Fibroblast of skin of scalp (primary cell): ENCODE measurements at regions not wholly inside any gene's neighbourhood (a gene's known extent, or its start where the extent isn't known, plus 50 kb on each side); places are given as distances from the start of the nearest gene placed in this dataset.
"Not testable (repeated sequence)": the region's sequence is repeated elsewhere in the genome, so short reads cannot be mapped to it uniquely, and the experiment has no call there.

ENCODE experiments used
- DNase-seq: peaks from one replicate; pipeline ENCODE4 v3.0.0-alpha.2; 2013

DNA sequence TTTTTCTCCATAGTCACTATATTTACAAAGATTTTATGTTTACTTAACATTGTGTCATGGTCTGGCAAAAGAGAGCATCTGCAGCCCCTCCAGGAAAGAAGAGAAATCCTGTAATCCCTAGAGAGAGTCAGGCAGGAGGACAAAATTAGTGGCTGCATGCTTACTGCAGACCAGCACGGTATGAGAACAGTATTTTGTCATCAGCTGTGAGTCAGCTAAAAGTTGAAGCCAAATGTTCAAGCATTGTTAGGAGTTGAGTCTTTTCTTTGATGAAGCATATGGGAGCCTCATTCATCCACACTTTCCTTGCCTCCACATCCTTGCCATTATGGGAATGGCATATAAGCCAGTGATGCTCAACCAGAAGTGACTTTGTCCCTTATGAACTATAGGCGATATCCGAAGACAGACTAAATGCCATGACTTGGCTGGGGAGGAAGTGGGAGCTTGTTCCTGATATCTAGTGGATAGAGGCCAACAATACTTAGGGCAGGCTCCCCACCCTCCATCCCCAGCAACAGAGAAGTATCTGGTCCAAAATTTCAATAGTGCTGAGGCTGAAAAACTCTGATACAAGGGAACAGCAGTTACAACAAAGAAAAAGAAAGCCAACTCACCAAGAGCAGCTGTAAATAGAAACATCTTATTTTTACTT, 112.0 kb upstream of the OR5AK2 start:
- DNase-seq, result peak; percentile 71

DNA sequence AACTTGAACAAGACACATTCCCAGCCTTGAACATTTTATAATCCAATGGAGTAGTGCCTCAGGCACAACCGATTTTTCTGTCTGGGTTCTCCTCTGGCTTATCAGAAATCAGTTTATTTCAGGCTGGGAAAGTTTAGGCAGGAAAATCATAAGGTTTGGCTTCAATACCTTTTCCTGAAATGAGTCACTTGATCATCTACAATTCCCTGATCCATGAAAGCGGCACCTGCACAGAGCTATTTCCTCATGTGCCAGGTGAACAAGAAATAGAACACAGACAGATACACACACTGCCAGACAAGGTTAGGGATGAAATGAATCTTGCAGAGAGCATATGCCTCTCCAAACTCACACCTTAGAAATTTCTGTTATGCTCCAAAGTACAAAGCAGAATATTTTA, 106.7 kb upstream of the OR9G4 start:
- DNase-seq, result no peak

DNA sequence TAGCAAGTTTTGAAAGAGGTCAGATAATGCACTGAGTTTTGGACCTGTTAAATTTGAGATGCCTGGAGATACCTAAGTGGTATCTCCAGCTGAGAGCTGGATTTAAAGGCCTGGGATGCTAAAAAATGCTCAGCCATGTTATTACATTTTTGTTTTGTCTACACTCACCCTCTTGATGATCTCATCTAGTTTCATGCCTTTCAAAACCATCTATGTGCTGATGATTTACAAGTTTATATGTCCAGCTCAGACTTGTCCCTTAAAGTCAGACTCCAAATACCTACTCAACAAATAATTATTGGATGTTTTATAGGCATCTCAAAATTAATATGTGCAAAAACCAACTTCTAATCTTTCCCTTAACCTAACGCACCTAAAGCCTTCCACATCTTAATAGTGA, 103.6 kb upstream of the OR9G4 start:
- no peak for DNase-seq

DNA sequence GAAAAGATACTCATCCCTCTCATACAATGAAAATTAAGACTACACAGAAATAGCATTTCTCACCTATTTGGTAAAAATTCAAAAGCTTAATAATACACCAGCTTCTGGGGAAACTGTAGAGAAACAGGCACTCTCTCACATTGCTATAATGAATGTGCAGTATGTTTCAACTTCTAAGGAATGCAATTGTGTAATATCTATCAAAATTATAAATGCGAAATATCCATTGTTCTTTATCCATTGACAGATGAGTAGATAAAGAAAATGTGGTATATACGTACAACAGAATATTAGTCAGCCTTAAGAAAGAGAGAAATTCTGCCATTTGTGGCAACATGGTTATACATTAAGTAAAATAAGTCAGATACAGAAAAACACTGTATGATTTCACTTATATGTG, 101.4 kb upstream of the OR9G4 start:
- no peak for DNase-seq

DNA sequence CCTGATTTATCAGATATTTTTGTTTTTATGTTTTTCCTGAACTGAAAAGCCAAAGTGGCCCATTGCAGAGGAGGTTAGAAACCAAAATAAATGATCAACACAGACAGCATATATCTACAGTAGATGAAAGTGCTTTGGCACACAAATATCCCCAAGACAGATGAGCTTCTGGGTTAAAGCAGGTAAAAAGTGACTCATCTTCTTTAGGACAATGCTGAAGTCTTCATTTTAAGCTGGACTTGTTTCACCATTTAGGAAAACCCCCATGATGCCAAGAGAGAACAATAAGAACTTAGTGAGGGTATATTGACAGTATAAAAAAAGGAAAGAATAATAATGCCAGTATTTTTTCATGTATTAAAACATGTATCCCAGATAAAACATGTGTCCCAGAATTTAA, 100.8 kb upstream of the OR9G4 start:
- DNase-seq, result no peak

DNA sequence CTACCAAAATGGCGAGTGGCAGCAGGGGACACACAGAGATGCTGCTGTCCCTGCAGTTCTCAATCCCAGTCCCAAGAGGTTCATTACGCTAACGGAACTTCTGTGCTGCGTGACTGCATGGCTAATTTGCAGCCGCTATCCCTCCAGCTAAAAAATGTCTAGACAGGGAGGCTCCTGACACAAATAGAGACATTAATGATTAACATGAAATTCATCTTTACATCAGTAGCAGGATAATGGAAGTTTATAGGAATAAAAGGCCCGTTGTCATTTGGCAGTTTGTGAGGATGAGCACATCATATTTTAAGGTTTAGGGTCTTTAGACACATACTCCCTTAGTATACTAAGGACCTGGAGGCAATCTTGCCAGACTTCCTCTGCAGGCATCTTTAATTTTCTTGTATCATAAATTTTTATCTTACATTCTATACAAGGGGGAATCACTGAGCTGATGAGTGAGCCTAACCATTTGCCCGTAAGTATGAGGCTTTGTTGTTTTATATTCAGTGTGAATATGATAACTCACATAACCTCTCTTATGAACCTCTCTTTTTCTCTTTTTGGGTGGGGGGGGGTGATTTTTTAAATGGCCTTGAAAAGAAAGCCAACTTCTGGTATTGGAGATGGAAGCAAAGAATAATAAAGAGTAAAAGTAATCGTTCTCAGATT, 99.8 kb upstream of the OR9G4 start:
- no peak for DNase-seq

DNA sequence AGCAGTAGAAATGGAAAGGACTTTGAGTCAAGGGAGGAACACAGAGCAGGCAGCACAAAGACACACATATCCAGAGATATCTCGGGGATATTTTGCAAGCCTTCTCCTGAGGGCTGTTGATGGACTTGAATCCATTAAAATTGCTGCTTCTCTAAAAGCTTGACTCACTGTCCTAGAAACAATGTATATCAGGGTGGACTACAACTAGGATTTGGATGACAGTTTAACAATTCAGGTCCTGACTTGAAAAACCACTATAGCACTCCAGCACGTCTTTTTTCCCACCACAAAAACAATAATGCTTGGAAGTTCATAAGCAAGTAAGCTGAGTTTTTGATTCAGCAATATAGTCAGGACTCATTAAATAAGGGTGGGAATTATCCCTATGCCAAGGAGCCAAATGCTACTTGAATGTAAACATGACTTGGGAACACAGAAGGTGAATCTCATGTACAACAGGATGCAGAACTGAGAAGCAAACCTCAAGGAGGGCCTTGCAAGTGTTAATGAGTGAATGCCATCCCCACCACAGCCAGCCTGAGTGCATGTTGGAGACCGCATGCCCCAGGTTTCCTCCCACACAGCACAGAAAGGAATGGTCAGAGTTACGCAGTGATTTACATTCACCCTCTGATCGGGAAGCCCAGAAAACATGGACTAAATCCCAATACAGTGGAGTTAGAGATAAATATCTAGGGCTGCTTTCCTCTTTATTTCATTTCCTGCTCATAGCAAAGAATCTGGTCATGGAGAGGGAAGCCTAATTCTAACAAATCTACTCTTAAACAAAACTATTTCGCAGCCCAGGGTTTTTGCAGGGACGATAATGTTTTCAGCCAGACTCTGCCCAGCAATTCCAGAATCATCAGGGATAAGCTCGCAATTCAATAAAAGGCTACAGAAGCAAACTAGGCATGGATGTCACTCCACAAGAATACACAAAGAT, 98.4 kb upstream of the OR9G4 start:
- no peak for DNase-seq

DNA sequence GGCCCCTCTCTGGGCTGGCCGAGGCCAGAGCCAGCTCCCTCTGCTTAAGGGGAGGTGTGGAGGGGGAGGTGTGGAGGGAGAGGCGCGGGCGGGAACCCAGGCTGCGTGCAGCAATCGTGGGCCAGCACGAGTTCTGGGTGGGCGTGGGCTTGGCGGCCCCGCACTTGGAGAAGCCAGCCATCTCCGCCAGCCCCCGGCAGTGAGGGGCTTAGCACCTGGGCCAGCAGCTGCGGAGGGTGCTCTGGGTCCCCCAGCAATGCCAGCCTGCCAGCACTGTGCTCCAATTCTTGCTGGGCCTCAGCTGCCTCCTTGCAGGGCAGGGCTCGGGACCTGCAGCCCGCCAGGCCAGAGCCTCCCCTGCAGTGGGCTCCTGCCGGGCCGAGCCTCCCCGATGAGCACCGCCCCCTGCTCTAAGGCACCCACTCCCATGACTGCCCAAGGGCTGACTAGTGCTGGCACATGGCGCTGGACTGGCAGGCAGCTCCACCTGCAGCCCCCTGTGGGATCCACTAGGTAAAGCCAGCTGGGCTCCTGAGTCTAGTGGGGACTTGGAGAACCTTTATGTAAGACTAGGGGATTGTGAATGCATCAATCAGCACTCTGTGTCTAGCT, 96.7 kb upstream of the OR9G4 start:
- DNase-seq, result no peak

DNA sequence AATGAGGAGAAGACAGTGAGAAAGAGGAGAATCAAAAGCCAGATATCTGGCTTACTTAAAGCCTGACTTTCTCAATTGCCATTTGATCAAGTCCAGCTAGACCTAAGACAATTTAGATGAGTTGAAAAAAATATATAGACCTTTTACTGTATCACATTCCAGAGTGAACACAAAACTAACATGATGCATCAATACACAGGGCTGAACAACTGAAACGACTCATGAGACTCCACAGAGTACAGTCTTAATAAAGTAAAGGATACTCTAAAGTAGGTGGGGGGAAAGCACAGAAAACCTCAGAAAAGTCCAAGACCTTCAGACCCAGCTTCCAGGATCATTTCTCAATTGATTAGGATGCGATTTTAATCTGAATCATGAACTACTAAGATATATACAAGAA, 95.3 kb upstream of the OR9G4 start:
- no peak for DNase-seq

DNA sequence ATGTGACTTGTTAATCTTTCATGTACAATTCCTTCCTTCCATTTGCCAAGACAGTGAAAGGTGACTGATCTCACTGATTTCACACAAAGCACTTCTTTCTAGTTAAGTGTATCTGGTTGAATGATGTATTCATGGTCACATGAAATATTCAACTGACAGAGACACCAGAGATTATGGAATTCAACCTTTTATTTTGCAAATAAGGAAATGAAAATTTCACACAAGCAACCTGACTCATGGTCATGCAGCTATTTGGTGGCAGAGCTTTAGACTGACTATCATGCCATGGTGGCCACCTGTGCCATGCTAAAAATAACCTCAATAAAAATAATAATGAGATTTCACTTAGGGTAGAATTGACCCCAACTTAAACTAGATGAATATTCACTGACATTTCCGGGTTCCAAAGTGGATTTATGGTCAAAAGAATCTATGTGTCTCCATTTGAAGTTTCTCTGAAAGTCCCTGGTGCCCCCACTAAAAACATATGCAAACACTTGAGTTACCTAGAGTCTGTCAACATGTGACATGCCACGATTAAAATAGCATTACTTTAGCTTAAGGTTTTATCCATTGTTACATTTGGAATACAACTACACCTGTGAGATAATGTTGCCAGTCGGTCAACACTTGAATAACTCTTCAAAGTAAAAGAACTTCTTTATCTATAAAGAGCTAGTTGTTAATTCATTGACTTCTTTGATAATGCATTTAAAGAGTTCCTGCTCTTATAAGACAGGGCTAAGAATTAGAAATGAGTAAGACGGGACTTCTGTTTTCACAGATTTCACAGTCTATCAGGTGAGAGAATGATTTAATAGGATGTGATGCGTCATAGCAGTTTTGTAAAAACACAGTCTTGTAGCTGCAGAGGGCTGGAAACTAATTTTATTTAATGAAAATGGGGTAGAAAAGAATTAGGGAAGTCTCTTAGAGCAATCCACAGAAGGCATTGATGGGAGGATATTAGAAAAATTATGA, 94.6 kb upstream of the OR9G4 start:
- no peak for DNase-seq

DNA sequence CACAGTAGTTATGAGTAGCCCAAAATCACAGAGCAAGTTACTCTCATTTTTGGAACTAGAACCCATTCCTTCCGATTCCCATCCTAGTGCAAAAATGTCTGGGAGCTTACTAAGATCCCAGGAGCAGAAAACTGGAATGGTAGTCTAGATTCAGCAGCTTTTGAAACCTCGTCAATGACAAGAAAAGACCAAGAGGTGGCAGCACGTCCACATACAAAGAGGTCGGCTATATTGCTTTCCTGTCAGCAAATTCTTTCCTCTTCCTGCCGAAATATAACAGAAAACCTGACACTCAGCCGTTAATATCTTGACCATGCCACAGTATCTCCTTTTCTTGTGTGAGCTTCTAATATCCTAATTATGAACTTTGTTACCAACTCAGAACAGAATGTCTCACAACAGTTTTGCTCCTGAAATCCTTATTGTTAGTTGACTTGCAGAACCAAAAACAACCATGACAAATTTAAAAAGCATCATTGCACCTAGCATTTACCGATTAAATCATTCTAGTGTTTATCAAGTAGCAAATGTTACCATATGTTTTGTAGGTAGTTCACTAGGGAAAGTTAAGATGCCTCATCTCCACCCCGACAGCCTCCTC, 92.8 kb upstream of the OR9G4 start:
- DNase-seq, result peak; percentile 66

DNA sequence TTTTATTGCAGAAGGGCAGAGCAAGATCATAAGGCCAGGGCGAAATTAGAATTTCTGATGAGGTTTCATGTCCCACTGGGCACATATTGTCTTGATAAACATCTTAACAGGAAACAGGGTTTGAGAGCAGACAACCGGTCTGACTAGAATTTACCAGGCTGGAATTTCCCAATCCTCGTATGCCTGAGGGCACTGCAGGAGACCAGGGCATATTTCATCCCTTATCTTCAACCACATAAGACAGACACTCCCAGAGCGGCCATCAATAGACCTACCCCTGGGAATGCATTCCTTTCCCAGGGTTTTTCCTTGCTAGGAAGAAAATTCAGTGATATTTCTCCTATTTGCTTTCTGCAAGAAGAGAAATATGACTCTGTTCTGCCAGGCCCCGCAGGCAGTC, 78.9 kb upstream of the OR9G4 start:
- not testable (repeated sequence) for DNase-seq

DNA sequence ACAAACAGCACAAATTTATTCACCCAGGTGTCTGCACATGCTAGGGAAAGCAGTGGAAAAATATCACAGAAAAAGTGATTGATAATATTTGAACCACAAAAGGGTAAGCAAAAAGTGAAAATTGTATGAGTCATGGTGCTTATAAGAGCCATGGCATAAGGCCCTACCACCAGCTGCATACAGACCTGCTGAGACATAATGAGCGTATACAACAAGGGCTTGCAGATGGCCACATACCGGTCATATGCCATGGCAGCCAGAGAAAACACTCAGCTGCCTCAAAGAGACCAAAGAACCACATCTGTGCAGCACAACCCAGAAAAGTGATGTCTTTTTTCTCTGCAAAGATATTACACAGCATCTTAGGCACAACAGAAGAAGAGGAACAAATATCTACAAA, 71.4 kb upstream of the OR9G4 start:
- no peak for DNase-seq

DNA sequence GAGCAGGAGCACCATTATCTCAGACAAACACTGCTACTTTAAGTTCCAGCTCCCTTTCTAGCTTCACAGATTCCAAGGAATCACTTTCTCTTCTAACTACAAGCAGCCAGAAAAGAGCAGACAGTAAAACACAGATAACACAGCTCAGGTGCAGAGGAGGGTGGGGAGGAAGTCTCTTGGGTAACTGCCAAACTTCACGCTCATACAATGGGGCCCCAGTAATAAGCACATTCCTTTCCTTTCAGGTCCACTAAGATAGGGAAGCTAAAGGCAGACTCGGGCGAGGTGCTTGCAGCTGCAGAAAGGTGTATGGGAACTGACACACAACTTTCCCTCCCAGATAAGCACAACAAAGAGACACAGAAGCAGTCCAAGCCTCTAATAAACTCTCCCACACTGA, 69.2 kb upstream of the OR9G4 start:
- DNase-seq, result no peak

DNA sequence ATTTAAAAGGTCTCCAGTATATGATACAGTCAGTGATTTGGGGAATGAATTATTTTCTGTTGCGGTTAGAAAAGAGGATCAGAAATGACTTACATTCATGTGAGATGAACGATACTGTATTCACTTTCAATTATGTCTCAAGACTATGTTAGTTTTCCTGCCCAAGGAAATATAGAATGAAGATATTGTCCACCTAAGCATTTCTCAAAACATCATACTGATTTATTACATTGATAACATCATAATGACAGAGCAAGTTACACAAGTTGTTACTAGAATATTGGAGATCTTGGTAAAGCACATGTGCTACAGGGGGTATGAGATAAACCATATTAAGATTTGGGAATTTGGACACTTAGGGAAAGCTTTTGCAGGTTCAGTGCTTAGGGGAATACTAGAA, 67.8 kb upstream of the OR9G4 start:
- DNase-seq, result no peak

DNA sequence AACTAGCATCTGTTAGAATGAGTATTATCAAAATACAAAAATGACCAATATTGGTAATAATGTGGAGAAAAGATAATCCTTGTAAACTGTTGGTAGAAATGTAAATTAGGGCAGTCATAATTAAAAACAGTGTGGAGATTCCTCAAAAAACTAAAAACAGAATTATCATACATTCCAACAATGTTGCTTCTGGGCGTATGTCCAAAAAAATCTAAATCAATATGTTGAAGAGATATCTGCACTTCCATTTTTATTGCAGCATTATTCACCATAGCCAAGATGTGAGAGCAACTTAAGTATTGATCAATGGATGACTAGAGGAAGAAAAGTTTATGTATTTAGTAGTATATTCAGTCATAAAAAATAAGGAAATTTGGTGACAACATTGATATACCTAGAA, 59.8 kb upstream of the OR9G4 start:
- DNase-seq, result no peak

DNA sequence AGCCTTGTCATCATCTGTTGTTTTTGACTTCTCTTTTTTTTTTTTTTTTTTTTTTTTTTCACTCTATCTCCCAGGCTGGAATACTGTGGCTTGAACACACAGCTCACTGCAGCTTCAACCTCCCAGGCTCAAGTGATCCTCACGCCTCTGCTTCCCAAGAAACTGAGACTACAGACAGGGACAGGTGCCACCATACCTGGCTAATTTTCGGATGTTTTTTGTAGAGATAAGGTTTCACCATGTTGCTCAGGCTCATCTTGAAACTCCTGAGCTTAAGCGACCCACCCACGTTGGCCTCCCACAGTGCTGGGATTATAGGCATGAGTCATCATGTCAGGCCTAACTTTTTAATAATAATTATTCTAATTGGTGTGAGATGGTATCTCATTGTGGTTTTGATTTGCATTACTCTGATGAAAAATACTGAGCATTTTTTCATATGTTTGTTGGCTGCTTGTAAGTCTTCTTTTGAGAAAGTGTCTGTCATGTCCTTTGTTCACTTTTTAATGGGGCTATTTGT, 51.3 kb upstream of the OR9G4 start:
- no peak for DNase-seq
